Skeletal muscle satellite cell (primary cell): ENCODE measurements at regions not wholly inside any gene's neighbourhood (a gene's known extent, or its start where the extent isn't known, plus 50 kb on each side); places are given as distances from the start of the nearest gene placed in this dataset.

Experiments used
- H3K27me3 ChIP-seq: 2 replicates; pipeline ENCODE4 v1.7.0; 2013; ENCODE audit warnings: low read length; ENCODE audit not compliant: control insufficient read depth, insufficient read depth
- H3K36me3 ChIP-seq: 2 replicates; pipeline ENCODE4 v1.7.0; 2013; ENCODE audit warnings: mild to moderate bottlenecking, control low read depth, low read length; ENCODE audit not compliant: insufficient read depth
- H3K4me1 ChIP-seq: 2 replicates; pipeline ENCODE4 v1.7.0; 2013; ENCODE audit warnings: low read length; ENCODE audit not compliant: control insufficient read depth, insufficient read depth
- H3K4me2 ChIP-seq: 2 replicates; pipeline ENCODE4 v1.7.0; 2013; ENCODE audit warnings: mild to moderate bottlenecking, low read length
- H3K4me3 ChIP-seq: 2 replicates; pipeline ENCODE4 v1.7.0; 2013; ENCODE audit warnings: low read length
- H3K9ac ChIP-seq: 2 replicates; pipeline ENCODE4 v1.7.0; 2013; ENCODE audit warnings: mild to moderate bottlenecking, low read depth, low read length, moderate library complexity
- H3K9me3 ChIP-seq: replicated peaks from 2 replicates; pipeline ENCODE4 v1.7.0; 2013; ENCODE audit warnings: mild to moderate bottlenecking, control low read depth, low read length

GRCh38 chr5:65068410-65068809 lies 299.7 kb downstream of the CWC27 start:
- H3K36me3 ChIP-seq: no peaks in the 10 kb centered on the region
- no peaks in the 10 kb centered on the region for H3K9me3 ChIP-seq
- H3K4me2 ChIP-seq: no peak overlapping the region
- peaks cover 14% of the 10 kb centered on the region for H3K4me1 ChIP-seq
- H3K4me3 ChIP-seq: no peak overlapping the region
- no peak overlapping the region for H3K9ac ChIP-seq
- no peaks in the 10 kb centered on the region for H3K27me3 ChIP-seq

DNA sequence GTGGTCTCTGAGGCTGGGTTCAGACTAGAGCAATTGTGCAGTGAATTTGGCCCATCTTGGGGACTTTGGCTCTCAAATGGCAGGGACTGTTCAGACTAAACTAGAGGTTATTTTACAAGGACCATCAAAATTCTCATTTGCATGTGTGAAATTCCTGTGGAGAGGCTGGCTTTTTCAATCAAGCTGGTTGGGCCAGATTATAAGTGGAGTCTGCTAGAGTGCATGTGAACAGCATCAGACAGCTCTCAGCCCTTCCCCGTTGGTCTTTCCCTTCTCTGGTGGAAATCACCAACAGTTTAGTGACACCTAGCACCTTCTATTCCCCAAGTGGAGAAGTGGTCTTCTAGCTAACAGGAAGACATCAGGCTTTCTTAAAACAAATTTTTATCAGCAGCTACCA lies 301.3 kb downstream of the CWC27 start:
- Histone ChIP-seq H3K9ac (no peak overlapping the region), H3K36me3 (no peaks in the 10 kb centered on the region), H3K27me3 (no peaks in the 10 kb centered on the region), H3K4me1 (peaks cover 14% of the 10 kb centered on the region), H3K4me3 (no peak overlapping the region), H3K9me3 (no peaks in the 10 kb centered on the region), H3K4me2 (no peak overlapping the region)

GRCh38 chr5:65072850-65073249 lies 304.1 kb downstream of the CWC27 start:
- H3K9me3 ChIP-seq: no peaks in the 10 kb centered on the region
- no peak overlapping the region for H3K4me2 ChIP-seq
- H3K4me3 ChIP-seq: no peak overlapping the region
- peaks cover 8% of the 10 kb centered on the region for H3K4me1 ChIP-seq
- no peaks in the 10 kb centered on the region for H3K27me3 ChIP-seq
- no peaks in the 10 kb centered on the region for H3K36me3 ChIP-seq
- H3K9ac ChIP-seq: no peak overlapping the region

- no peak overlapping the region for H3K9ac ChIP-seq
- no peaks in the 10 kb centered on the region for H3K27me3 ChIP-seq
- H3K4me3 ChIP-seq: no peak overlapping the region
- peak overlapping the region; percentile 38 for H3K4me2 ChIP-seq
- no peaks in the 10 kb centered on the region for H3K36me3 ChIP-seq
- H3K9me3 ChIP-seq: no peaks in the 10 kb centered on the region
- peaks cover 8% of the 10 kb centered on the region for H3K4me1 ChIP-seq
Measured at GRCh38 chr5:65073250-65073661, 304.5 kb downstream of the CWC27 start.

DNA sequence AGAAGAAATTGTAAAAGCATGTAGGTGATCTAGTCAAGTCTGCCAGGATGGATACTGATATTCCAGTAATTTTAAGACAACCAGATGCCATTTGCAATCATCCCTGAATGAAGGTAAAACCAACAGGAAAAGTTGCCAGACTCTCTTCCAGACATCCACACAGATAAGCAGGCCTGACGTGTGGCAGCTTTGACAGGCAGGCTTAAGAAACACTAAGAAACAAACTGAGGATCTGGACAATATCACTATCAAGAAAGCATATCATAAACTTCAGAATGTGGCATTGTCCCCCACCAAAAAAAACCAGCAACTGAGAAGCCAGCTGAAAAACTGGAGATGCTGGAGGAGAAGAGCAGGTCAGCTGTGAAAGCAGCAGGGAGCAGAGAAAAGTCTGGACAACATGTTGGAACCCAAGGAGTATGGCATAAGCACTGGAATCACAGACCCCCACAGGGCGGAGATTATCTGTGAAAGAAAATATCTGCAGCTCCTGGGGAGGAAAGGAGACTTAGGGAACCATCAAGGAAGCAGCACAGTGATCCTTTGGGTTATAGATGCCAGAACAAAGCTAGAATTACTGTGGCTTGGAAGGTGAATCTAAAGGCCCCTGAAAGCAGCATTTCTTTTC lies 307.0 kb downstream of the CWC27 start:
- no peaks in the 10 kb centered on the region for H3K9me3 ChIP-seq
- H3K4me3 ChIP-seq: no peak overlapping the region
- H3K36me3 ChIP-seq: no peaks in the 10 kb centered on the region
- no peak overlapping the region for H3K9ac ChIP-seq
- no peak overlapping the region for H3K4me2 ChIP-seq
- peaks cover 8% of the 10 kb centered on the region for H3K4me1 ChIP-seq
- H3K27me3 ChIP-seq: no peaks in the 10 kb centered on the region

DNA sequence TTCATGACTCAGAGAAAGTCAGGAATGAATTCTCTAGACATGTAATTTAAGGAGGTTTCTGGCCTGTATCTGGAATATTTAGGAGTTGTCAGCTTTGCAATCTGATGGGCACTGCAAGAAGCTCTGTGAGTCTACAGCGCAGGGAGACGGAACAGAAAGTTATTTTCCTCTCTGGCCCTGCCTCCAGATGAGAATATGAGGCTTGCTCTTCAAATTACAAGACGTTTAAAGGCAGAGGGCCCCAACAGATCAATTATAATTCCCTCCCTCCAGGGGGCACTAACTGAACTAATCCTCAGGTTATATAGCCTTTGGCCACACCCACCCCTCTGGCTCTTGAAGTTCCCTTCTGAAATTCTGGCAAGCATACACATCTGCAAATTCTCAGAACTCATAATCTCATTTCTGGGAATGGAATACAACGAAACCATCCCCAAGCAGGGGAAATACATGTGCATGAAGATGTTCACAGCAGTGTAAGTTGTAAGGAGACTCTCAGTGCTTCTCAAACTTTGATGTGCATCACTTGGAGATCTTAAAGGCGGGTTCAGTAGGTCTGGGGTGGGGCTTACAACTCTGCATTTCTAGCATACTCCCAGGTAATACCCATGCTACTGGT lies 307.6 kb downstream of the CWC27 start:
- Histone ChIP-seq H3K9ac (no peak overlapping the region), H3K4me1 (peaks cover 8% of the 10 kb centered on the region)

GRCh38 chr5:65077653-65078052 lies 308.9 kb downstream of the CWC27 start:
- H3K36me3 ChIP-seq: no peaks in the 10 kb centered on the region
- no peaks in the 10 kb centered on the region for H3K9me3 ChIP-seq
- H3K4me3 ChIP-seq: no peak overlapping the region
- H3K27me3 ChIP-seq: no peaks in the 10 kb centered on the region
- peaks cover 8% of the 10 kb centered on the region for H3K4me1 ChIP-seq
- no peak overlapping the region for H3K4me2 ChIP-seq
- no peak overlapping the region for H3K9ac ChIP-seq

More for the DNA sequence above, 307.6 kb downstream of the CWC27 start:
- Histone ChIP-seq H3K4me3 (no peak overlapping the region), H3K27me3 (no peaks in the 10 kb centered on the region), H3K4me2 (no peak overlapping the region), H3K36me3 (no peaks in the 10 kb centered on the region), H3K9me3 (no peaks in the 10 kb centered on the region)

DNA sequence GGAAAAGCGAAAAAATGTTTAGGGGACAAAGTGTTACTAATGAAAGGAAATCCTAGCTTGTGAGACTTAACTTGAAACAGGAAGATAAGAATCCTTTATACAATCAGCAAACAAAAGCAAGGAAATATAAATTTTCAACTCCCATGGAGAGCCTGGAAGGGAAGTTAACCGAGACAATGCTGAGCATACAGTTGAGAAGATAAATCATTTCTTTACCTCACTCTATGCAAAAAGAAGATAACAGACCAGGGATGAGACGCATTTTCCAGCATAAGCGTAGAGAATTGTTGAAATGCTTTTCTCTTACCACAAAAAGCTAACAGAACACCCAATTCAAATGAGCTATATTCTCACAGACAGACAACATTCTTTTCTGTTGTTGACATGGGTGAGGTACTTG lies 309.6 kb downstream of the CWC27 start:
- no peak overlapping the region for H3K4me3 ChIP-seq
- H3K4me2 ChIP-seq: no peak overlapping the region
- H3K9ac ChIP-seq: no peak overlapping the region
- no peaks in the 10 kb centered on the region for H3K36me3 ChIP-seq
- no peaks in the 10 kb centered on the region for H3K27me3 ChIP-seq
- H3K9me3 ChIP-seq: no peaks in the 10 kb centered on the region
- H3K4me1 ChIP-seq: peaks cover 8% of the 10 kb centered on the region

GRCh38 chr5:65081071-65081470 lies 312.3 kb downstream of the CWC27 start:
- no peak overlapping the region for H3K9ac ChIP-seq
- peaks cover 5% of the 10 kb centered on the region for H3K4me1 ChIP-seq
- no peak overlapping the region for H3K4me2 ChIP-seq
- H3K27me3 ChIP-seq: no peaks in the 10 kb centered on the region
- no peaks in the 10 kb centered on the region for H3K36me3 ChIP-seq
- no peak overlapping the region for H3K4me3 ChIP-seq
- no peaks in the 10 kb centered on the region for H3K9me3 ChIP-seq

GRCh38 chr5:65084795-65085515 lies 316.2 kb downstream of the CWC27 start:
- H3K4me2 ChIP-seq: no peak overlapping the region
- H3K36me3 ChIP-seq: no peaks in the 10 kb centered on the region
- no peak overlapping the region for H3K9ac ChIP-seq
- H3K4me3 ChIP-seq: no peak overlapping the region
- H3K27me3 ChIP-seq: no peaks in the 10 kb centered on the region
- H3K4me1 ChIP-seq: no peaks in the 10 kb centered on the region
- no peaks in the 10 kb centered on the region for H3K9me3 ChIP-seq

DNA sequence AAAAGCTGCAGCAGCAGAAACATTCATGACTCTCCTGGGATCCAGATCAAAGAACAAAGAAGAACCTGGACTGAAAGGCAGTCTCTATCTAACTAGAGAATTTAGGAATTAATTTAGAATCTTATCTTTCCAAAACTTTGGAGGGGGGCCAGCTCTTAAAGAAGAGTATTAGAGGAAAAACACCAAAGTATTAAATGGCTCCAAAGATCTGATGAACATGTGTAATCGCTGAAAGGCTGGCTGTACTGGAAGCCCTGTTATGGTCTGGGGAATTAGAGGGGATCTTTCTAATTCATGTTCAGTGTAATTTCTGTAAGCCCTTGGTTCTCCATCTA lies 316.8 kb downstream of the CWC27 start:
- no peak overlapping the region for H3K9ac ChIP-seq

More for the DNA sequence above, 316.8 kb downstream of the CWC27 start:
- Histone ChIP-seq H3K36me3 (no peaks in the 10 kb centered on the region), H3K27me3 (no peaks in the 10 kb centered on the region), H3K4me1 (no peaks in the 10 kb centered on the region), H3K9me3 (no peaks in the 10 kb centered on the region), H3K4me2 (no peak overlapping the region), H3K4me3 (no peak overlapping the region)
